ENCODE measurements at regions not wholly inside any gene's neighbourhood (a gene's known extent, or its start where the extent isn't known, plus 50 kb on each side); places are given as distances from the start of the nearest gene placed in this dataset.
A peak's percentile ranks its signal among the peaks of the same experiment; 100 is the strongest.

GRCh38 chr3:64291345-64291744, 66.1 kb upstream of the PRICKLE2 start:
- no peak for ATAC-seq
- no peak overlapping the region for H3K4me3 ChIP-seq
- CTCF ChIA-PET (ENCODE audit: low intra/inter-chr PET ratio): no interaction called here
- no peaks in the 10 kb centered on the region for H3K9me1 ChIP-seq (ENCODE audit: control insufficient read depth, insufficient read depth, low read length)
- H3K79me2 ChIP-seq (ENCODE audit: control insufficient read depth, insufficient read depth, low read length): no peaks in the 10 kb centered on the region
- no peak overlapping the region for H2AFZ ChIP-seq (ENCODE audit: low read depth, low read length)
- BruUV-seq (replicated peaks): no TSS peak
- DNase-seq (ENCODE audit: extremely low read depth in 1 of 4, low spot score in 3 of 4): no peak
- no peak overlapping the region for H3K27ac ChIP-seq (ENCODE audit: extremely low read depth, low read depth, low read length)
- no peaks in the 10 kb centered on the region for H3K9me3 ChIP-seq (replicated peaks; ENCODE audit: control insufficient read depth, insufficient read depth, low read depth, low read length)
- no peak overlapping the region for H3K4me2 ChIP-seq (ENCODE audit: insufficient read depth, low read length)
- TF ChIP-seq, protein P1, sequence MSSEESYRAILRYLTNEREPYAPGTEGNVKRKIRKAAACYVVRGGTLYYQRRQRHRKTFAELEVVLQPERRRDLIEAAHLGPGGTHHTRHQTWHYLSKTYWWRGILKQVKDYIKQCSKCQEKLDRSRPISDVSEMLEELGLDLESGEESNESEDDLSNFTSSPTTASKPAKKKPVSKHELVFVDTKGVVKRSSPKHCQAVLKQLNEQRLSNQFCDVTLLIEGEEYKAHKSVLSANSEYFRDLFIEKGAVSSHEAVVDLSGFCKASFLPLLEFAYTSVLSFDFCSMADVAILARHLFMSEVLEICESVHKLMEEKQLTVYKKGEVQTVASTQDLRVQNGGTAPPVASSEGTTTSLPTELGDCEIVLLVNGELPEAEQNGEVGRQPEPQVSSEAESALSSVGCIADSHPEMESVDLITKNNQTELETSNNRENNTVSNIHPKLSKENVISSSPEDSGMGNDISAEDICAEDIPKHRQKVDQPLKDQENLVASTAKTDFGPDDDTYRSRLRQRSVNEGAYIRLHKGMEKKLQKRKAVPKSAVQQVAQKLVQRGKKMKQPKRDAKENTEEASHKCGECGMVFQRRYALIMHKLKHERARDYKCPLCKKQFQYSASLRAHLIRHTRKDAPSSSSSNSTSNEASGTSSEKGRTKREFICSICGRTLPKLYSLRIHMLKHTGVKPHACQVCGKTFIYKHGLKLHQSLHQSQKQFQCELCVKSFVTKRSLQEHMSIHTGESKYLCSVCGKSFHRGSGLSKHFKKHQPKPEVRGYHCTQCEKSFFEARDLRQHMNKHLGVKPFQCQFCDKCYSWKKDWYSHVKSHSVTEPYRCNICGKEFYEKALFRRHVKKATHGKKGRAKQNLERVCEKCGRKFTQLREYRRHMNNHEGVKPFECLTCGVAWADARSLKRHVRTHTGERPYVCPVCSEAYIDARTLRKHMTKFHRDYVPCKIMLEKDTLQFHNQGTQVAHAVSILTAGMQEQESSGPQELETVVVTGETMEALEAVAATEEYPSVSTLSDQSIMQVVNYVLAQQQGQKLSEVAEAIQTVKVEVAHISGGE (CRISPR knock-in tag; IDR thresholded peaks at IDR 0.05): 0 out of 6 replicates have a peak, but pooled peaks of 1 of the 3 experiments have one; percentile 1
- TF ChIP-seq E2F1 (CRISPR knock-in tag; IDR thresholded peaks at IDR 0.05): no peak
- H4K20me1 ChIP-seq (replicated peaks; ENCODE audit: control insufficient read depth, insufficient read depth, low read length): no peaks in the 10 kb centered on the region
- WGBS (ENCODE audit: insufficient coverage, low coverage, missing lambda C conversion rate): 0% methylated on average over 3 of the region's 3 CpGs
- no peak for FAIRE-seq
- intact Hi-C loops (cut with micrococcal nuclease) (no loop called here), in situ Hi-C loops (cut with MboI) (no loop called here)
- POLR2A ChIA-PET: no interaction called here
- H3K9ac ChIP-seq (ENCODE audit: insufficient read depth in 1 of 2, low read depth in 2 of 2, low read length in 2 of 2): no peak overlapping the region
- H3K27me3 ChIP-seq (ENCODE audit: control insufficient read depth in 2 of 2, insufficient read depth in 2 of 2, low read length in 2 of 2): no peaks in the 10 kb centered on the region
- H3K36me3 ChIP-seq (ENCODE audit: control insufficient read depth, insufficient read depth, low read length): no peaks in the 10 kb centered on the region
- no peaks in the 10 kb centered on the region for H3K4me1 ChIP-seq (replicated peaks in 1 of 2; ENCODE audit: control insufficient read depth in 2 of 2, insufficient read depth in 2 of 2, low read length in 2 of 2)
